Mammary epithelial cell (primary cell): ENCODE measurements at regions not wholly inside any gene's neighbourhood (a gene's known extent, or its start where the extent isn't known, plus 50 kb on each side); places are given as distances from the start of the nearest gene placed in this dataset.

Experiments
- CTCF ChIP-seq, 2 donors: IDR thresholded peaks in 1 of 2; conservative IDR thresholded peaks in 1 of 2; 2 replicates each; pipeline ENCODE4 v1.5.1; 2011 to 2012; ENCODE audit warnings: inconsistent platforms in 2 of 2, low read length in 2 of 2, mild to moderate bottlenecking in 2 of 2, control low read depth in 1 of 2, low read depth in 1 of 2; ENCODE audit not compliant: insufficient read depth in 1 of 2; ENCODE audit errors: extremely low read depth in 1 of 2
- EZH2 ChIP-seq: IDR thresholded peaks from 2 replicates; pipeline ENCODE4 v1.6.1; 2012; ENCODE audit warnings: low read length, inconsistent platforms, borderline replicate concordance

GRCh38 chr13:86813198-86813597, 858.0 kb upstream of the SLITRK5 start:
- no peak for TF ChIP-seq CTCF (conservative IDR thresholded peaks at IDR 0.05 in 1 of 2, IDR thresholded peaks at IDR 0.05 in 1 of 2; ENCODE audit: extremely low read depth in 1 of 2, insufficient read depth in 1 of 2, low read depth in 1 of 2, low read length in 2 of 2)
- TF ChIP-seq EZH2, result no peak
